A549 (cell line): ENCODE measurements at regions not wholly inside any gene's neighbourhood (a gene's known extent, or its start where the extent isn't known, plus 50 kb on each side); places are given as distances from the start of the nearest gene placed in this dataset.

ENCODE experiments used
- CTCF ChIP-seq: fragments of >200 bp; sonication (Bioruptor Twin); formaldehyde crosslinking; IDR thresholded peaks from 3 replicates; pipeline ENCODE4 v1.5.1; 2016
- HDAC2 ChIP-seq: fragments of 200-600 bp; sonication (generic); IDR thresholded peaks from 2 replicates; pipeline ENCODE4 v1.6.1; 2016
- HES2 ChIP-seq: fragments of >200 bp; sonication (Bioruptor Twin); formaldehyde crosslinking; IDR thresholded peaks from 2 replicates; pipeline ENCODE4 v1.6.1; 2016
- MAFK ChIP-seq: fragments of 450-650 bp; IDR thresholded peaks from 2 replicates; pipeline ENCODE4 v1.6.1; 2014; ENCODE audit not compliant: partially characterized antibody
- MYC ChIP-seq: IDR thresholded peaks from 2 replicates; pipeline ENCODE4 v1.6.1; 2012; ENCODE audit warnings: mild to moderate bottlenecking, inconsistent platforms, low read length, improper control_type of control experiment, borderline replicate concordance
- POLR2A ChIP-seq: IDR thresholded peaks from 2 replicates; pipeline ENCODE4 v1.6.1; 2012; ENCODE audit warnings: mild to moderate bottlenecking, low read length

- TF ChIP-seq CTCF: no peak
- no peak for TF ChIP-seq MAFK
- no peak for TF ChIP-seq HES2
- TF ChIP-seq POLR2A: no peak
- no peak for TF ChIP-seq MYC
- TF ChIP-seq HDAC2: no peak
These were observed 117.8 kb upstream of the FAM20A start for GRCh38 chr17:68718926-68719325.
